ENCODE measurements at regions not wholly inside any gene's neighbourhood (a gene's known extent, or its start where the extent isn't known, plus 50 kb on each side); places are given as distances from the start of the nearest gene placed in this dataset.

GRCh38 chr13:88246239-88246638 lies 575.1 kb downstream of the SLITRK5 start:
- no peak for TF ChIP-seq CTCF (IDR thresholded peaks at IDR 0.05)
- no peak for TF ChIP-seq POLR2A (IDR thresholded peaks at IDR 0.05)

Data from thyroid gland (tissue), 4 donors.